ENCODE measurements at regions not wholly inside any gene's neighbourhood (a gene's known extent, or its start where the extent isn't known, plus 50 kb on each side); places are given as distances from the start of the nearest gene placed in this dataset.
A peak's percentile ranks its signal among the peaks of the same experiment; 100 is the strongest.

- peak; percentile 71 for FAIRE-seq
- TF ChIP-seq, protein P1, sequence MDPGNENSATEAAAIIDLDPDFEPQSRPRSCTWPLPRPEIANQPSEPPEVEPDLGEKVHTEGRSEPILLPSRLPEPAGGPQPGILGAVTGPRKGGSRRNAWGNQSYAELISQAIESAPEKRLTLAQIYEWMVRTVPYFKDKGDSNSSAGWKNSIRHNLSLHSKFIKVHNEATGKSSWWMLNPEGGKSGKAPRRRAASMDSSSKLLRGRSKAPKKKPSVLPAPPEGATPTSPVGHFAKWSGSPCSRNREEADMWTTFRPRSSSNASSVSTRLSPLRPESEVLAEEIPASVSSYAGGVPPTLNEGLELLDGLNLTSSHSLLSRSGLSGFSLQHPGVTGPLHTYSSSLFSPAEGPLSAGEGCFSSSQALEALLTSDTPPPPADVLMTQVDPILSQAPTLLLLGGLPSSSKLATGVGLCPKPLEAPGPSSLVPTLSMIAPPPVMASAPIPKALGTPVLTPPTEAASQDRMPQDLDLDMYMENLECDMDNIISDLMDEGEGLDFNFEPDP (CRISPR knock-in tag; conservative IDR thresholded peaks at IDR 0.05) = no peak
- TF ChIP-seq PHF8 (CRISPR knock-in tag; IDR thresholded peaks at IDR 0.05) = no peak
- TF ChIP-seq, protein P2, sequence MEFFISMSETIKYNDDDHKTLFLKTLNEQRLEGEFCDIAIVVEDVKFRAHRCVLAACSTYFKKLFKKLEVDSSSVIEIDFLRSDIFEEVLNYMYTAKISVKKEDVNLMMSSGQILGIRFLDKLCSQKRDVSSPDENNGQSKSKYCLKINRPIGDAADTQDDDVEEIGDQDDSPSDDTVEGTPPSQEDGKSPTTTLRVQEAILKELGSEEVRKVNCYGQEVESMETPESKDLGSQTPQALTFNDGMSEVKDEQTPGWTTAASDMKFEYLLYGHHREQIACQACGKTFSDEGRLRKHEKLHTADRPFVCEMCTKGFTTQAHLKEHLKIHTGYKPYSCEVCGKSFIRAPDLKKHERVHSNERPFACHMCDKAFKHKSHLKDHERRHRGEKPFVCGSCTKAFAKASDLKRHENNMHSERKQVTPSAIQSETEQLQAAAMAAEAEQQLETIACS (CRISPR knock-in tag; IDR thresholded peaks at IDR 0.05) = no peak
- TF ChIP-seq KLF11 (CRISPR knock-in tag; IDR thresholded peaks at IDR 0.05) = no peak
- TF ChIP-seq TGIF2 (CRISPR knock-in tag; IDR thresholded peaks at IDR 0.05) = peak; percentile 34; the same call in 1 of the 2 replicates
- peak in 1 of 2 experiments; percentile 49; a peak in 2 of 4 replicates for TF ChIP-seq POLR2A (IDR thresholded peaks at IDR 0.05; ENCODE audit: insufficient read depth in 1 of 2, low read depth in 2 of 2, low read length in 2 of 2)
- no peak for TF ChIP-seq ZC3H13 (CRISPR knock-in tag; IDR thresholded peaks at IDR 0.05)
- 0 out of 2 replicates have a peak, but pooled peaks have one; percentile 17 for TF ChIP-seq DPF2 (CRISPR knock-in tag; IDR thresholded peaks at IDR 0.05; ENCODE audit: borderline replicate concordance, low read depth)
- no peak for TF ChIP-seq ZZZ3 (CRISPR knock-in tag; IDR thresholded peaks at IDR 0.05; ENCODE audit: borderline replicate concordance)
- TF ChIP-seq ZNF34 (CRISPR knock-in tag; IDR thresholded peaks at IDR 0.05; ENCODE audit: borderline replicate concordance) = no peak
- TF ChIP-seq HNF4A (CRISPR knock-in tag; IDR thresholded peaks at IDR 0.05) = peak; percentile 23; the same call in 1 of the 2 replicates
- no peak for TF ChIP-seq TFE3 (CRISPR knock-in tag; IDR thresholded peaks at IDR 0.05)
- TF ChIP-seq ZBTB7B (CRISPR knock-in tag; IDR thresholded peaks at IDR 0.05) = peak; percentile 65
- no peak for TF ChIP-seq SNRNP70 (IDR thresholded peaks at IDR 0.05; ENCODE audit: low read depth, low read length)
- peak; percentile 21; the same call in 1 of the 2 replicates for TF ChIP-seq HOXA3 (CRISPR knock-in tag; IDR thresholded peaks at IDR 0.05)
- no peak for TF ChIP-seq SALL1 (CRISPR knock-in tag; IDR thresholded peaks at IDR 0.05)
- 0 out of 2 replicates have a peak, but pooled peaks have one; percentile 7 for TF ChIP-seq IRF2 (CRISPR knock-in tag; IDR thresholded peaks at IDR 0.05)
- no peak for TF ChIP-seq ZNF441 (CRISPR knock-in tag; IDR thresholded peaks at IDR 0.05; ENCODE audit: borderline replicate concordance)
- TF ChIP-seq SKIL (CRISPR knock-in tag; IDR thresholded peaks at IDR 0.05; ENCODE audit: borderline replicate concordance) = 0 out of 2 replicates have a peak, but pooled peaks have one; percentile 12
- TF ChIP-seq NCOA2 (CRISPR knock-in tag; IDR thresholded peaks at IDR 0.05) = peak; percentile 61
These were observed 53.4 kb upstream of the IFFO2 start for GRCh38 chr1:19009882-19010321.

More at GRCh38 chr1:19009882-19010321, 53.4 kb upstream of the IFFO2 start:
- no peak overlapping the region for H2AFZ ChIP-seq (ENCODE audit: low read length)
- intact Hi-C loops (cut with micrococcal nuclease; ENCODE audit: unreplicated experiment) = loop anchor here (2.0 to 5.0 kb wide), 4 partner anchors 37 to 109 kb away; no protein-coding TSS in a partner anchor
- no peaks in the 10 kb centered on the region for H4K20me1 ChIP-seq (ENCODE audit: insufficient read depth, low read length)
- POLR2A ChIA-PET = interaction anchor here (0.8 to 3.5 kb wide), 9 partner anchors 10 to 109 kb away, joined by 4 to 37 read pairs (median 6); partner anchors contain the start of genes ALDH4A1 and IFFO2
- no peaks in the 10 kb centered on the region for H3K9me3 ChIP-seq (ENCODE audit: low read length)
- DNase-seq (ENCODE audit: low spot score) (peak; percentile 91), ATAC-seq (peak; percentile 57)
- in situ Hi-C loops (cut with HindIII; ENCODE audit: extremely low pct_ligation_motif_present, low pct_unique_long_range_greater_than_20kb) = loop anchor here (5.0 kb wide), 1 partner anchor 53 kb away; the partner anchor contains the start of gene IFFO2
- H3K27me3 ChIP-seq (ENCODE audit: control insufficient read depth in 1 of 2, insufficient read depth in 2 of 2, low read length in 2 of 2) = no peaks in the 10 kb centered on the region
- peak overlapping the region; percentile 42 to 67 (median 43); a peak in 4 of 6 replicates for H3K4me3 ChIP-seq (replicated peaks in 1 of 3; ENCODE audit: insufficient read depth in 1 of 3, low read depth in 2 of 3, low read length in 3 of 3)
- peak overlapping the region; percentile 68 for H3K9ac ChIP-seq (ENCODE audit: insufficient read depth, low read depth, low read length)
- H3K27ac ChIP-seq (ENCODE audit: extremely low read length, insufficient read depth, low read length) = peak overlapping the region; percentile 63
- H3K36me3 ChIP-seq (replicated peaks in 1 of 2; ENCODE audit: control insufficient read depth in 1 of 2, insufficient read depth in 2 of 2, low read length in 2 of 2) = no peaks in the 10 kb centered on the region
- peak overlapping the region; percentile 93 for H3K4me2 ChIP-seq (ENCODE audit: low read depth, low read length)
- 6% methylated on average over 8 of the region's 8 CpGs for WGBS (ENCODE audit: low lambda C conversion rate)
- CTCF ChIA-PET (ENCODE audit: low intra/inter-chr PET ratio, low total read pairs) = no interaction called here
- H3K4me1 ChIP-seq (ENCODE audit: insufficient read depth, low read length) = peaks cover 92% of the 10 kb centered on the region
- H3K79me2 ChIP-seq (ENCODE audit: insufficient read depth, low read length) = no peaks in the 10 kb centered on the region
- no TSS peak for BruUV-seq (replicated peaks)

Measured in HepG2 (cell line).